NCI-H2029 treated with DMSO at 0.1 percent for 48 hours (cell line): ENCODE measurements at regions not wholly inside any gene's neighbourhood (a gene's known extent, or its start where the extent isn't known, plus 50 kb on each side); places are given as distances from the start of the nearest gene placed in this dataset.

ENCODE experiments used
- DNase-seq: peaks from one replicate; lab custom pipeline; 2025; lab: John Stamatoyannopoulos, UW

GRCh38 chr11:15618583-15619032, 503.9 kb downstream of the INSC start:
- DNase-seq: no peak

GRCh38 chr11:15621565-15621964, 506.8 kb downstream of the INSC start:
- DNase-seq: no peak

- DNase-seq: no peak
Measured at GRCh38 chr11:15622231-15622890, 507.6 kb downstream of the INSC start.

DNA sequence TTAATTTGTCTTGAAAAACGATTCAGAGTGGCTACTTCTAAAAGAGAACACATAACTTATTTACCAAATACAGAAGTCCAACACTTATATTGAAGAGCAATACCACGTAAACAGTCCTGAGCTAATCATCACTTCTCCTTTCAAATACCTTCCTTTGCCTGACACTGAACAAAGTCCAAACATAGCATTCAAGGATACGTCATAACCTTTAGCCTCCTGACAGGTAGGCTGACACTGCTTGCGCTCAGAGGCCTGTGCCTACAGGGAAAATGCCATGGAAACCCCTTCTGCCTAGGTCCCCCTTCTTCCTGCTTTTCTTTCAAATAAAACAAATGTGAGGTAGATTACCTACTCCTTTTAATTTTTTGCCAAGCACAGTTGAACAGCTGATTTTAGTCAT, 510.0 kb downstream of the INSC start:
- no peak for DNase-seq

- no peak for DNase-seq
Measured at GRCh38 chr11:15625691-15626090, 511.0 kb downstream of the INSC start.

GRCh38 chr11:15627560-15627959, 512.8 kb downstream of the INSC start:
- no peak for DNase-seq

GRCh38 chr11:15629690-15630321, 515.1 kb downstream of the INSC start:
- no peak for DNase-seq

DNA sequence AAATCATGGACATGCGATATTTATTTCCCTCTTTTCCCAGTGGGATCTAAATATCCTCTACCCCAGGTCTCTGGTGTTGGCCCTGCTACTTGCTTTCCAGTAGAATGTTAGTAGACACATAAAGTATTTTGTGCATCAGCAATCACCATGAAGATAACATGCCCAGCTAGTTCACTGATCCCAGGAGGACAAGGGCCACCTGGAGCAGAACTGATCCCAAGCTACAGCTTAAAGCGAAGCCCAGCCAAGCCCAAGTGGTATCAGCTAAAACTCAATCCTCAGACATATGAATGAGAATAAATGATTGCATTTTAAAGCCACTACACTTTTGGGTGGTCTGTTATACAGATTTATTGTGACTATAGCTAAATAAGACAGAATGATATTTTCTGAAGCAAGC, 516.2 kb downstream of the INSC start:
- no peak for DNase-seq

- no peak for DNase-seq
Measured at GRCh38 chr11:15635521-15635920, 520.8 kb downstream of the INSC start.

GRCh38 chr11:15636521-15637089, 521.9 kb downstream of the INSC start:
- no peak for DNase-seq

- no peak for DNase-seq
Measured at GRCh38 chr11:15638386-15638787, 523.7 kb downstream of the INSC start.

DNA sequence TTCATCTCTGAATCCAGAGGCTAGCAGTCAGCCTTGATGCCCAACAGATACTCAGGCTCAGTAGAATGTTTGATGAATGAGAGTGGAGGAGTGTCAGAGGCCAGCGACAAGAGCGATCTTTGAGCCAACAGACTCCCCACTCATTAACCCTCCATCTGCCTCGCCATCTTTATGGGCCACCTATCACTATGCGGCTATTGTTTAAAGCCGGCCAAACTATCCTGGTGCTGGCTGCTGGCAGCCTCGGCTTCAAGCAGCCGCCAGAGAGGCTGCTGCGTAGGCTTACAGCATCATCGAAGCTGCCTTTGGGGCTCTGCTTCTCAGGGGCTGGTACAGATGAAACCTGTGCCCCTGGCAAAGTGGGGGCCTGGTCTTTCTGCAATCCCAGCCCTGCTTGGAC, 525.6 kb downstream of the INSC start:
- no peak for DNase-seq

GRCh38 chr11:15641271-15642045, 526.7 kb downstream of the INSC start:
- no peak for DNase-seq

DNA sequence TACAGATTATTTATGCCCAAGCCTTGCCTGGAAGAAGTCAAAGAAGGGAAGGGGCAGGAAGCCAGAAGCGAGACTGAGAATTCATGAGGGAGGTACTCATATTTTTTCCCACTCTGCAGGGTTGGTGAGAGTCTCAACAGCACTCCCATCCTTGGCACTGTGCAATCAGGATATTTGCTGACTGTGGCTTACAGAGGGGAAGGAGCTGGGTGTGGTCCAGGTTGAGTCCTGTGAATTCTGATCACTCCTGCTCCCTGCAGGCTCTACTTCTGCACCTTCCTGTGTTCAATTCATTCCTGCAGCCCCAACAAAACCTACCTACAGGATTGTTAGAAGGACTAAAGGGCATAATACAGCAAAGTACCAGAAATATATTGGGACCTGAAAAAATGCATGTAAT, 530.5 kb downstream of the INSC start:
- no peak for DNase-seq

DNA sequence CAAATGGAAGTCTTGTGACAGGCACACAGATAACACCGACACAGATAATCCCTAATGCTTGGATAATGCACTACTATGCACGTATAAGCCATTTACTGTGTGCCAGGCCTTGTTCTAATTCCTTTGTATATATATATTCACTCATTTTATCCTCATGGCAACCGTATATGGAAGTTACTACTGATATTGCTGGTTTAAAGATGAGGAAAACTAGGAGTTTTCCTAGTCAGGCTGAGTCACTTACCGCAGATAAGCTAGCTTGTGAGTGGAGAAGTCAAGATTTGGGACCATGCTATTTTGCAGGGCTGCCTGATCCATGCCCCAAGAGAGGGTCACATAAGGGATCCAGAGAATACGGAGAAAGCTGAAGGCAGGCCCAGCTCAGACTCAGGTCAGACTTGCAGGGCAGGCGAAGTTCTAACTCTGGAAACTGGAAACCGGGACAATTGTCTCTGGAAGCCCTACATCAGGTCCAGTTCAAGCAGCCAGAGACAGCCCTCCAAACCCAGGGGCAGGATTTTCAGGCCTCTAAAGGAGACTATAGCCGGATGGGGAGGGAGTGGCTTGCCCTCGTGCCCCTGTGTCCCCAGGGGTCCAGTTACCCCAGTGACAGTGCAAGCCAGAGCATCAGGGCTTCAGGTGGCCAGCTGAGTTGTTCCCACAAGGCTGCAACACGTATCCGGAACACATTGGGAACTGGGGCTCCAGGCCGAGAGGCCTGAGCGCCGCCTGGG, 534.8 kb downstream of the INSC start:
- no peak for DNase-seq

DNA sequence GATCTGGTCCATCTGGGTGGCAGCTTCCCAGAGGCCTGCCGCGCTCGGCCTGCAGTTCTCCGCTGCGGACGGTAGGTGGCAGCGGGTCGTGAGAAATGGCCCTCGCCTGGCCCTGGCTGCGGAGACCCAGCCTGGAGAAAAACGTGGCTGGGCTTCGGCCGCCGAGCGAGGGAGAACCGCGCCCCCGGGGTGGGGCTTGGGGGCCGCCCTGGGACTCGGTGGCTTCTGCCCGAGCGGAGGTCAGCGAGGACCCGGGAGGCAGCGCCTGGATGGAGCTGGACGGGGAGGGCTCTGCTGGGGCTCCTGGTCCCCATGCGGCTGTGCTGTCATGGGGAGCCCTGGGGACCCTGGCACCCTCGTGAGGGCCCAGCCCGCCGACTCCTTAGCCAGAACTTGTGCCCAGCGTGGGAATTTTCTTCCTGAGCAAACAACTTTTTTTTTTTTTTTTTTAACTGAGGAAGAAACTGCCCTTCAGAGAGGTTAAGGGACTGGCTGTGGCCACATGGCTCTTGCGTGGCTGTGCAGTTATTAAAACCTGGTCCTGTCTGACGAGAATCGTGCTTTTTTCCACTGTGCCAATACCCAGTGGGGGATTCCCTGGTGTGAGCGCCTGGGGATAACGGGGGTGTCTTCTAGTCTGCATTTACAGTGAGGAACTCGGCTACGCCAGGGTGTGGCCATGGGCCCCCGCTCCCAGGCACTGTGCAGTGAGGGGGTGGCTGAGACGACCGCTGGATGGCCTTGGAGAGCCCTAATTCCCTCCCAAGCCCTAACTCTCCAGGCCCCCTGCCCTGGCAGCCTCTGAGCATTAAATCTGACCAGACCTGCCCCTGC, 535.6 kb downstream of the INSC start:
- DNase-seq: peak; percentile 65

- no peak for DNase-seq
Measured at GRCh38 chr11:15651033-15651432, 536.3 kb downstream of the INSC start.

GRCh38 chr11:15651816-15652215, 537.1 kb downstream of the INSC start:
- DNase-seq: no peak

GRCh38 chr11:15653191-15653710, 538.5 kb downstream of the INSC start:
- no peak for DNase-seq

GRCh38 chr11:15654451-15654850, 539.7 kb downstream of the INSC start:
- DNase-seq: no peak

DNA sequence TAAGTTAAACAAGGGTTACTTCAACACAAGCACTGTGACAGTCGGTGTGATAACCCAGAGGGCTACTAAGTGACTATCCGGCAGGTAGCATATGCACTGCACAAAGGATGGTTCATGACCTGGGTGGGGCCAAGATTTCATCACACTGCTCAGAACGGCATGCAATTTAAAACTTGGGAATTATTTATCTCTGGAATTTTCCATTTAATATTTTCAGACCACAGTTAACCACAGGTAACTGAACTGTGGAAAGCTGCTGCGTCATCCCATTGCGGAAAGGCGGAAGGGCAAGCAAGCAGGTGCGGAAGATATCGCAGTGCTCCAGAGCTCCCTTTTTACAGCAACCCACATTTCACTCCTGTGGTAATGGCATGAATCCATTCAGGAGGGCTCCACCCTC, 540.8 kb downstream of the INSC start:
- no peak for DNase-seq
